HCT116 (cell line): ENCODE measurements at regions not wholly inside any gene's neighbourhood (a gene's known extent, or its start where the extent isn't known, plus 50 kb on each side); places are given as distances from the start of the nearest gene placed in this dataset.

Experiments used
- ATAC-seq: fragments of 200-7000 bp; cut with Tn5 transposase; 2 replicates; pipeline ENCODE4 v1.9.1; 2020; ENCODE audit warnings: mild to moderate bottlenecking, moderate library complexity
- BruUV-seq: library from RNA; stranded (reverse); fragments of 400-500 nt; replicated peaks from 2 replicates; lab custom pipeline; 2021; lab: Mats Ljungman, UMichigan
- CTCF ChIA-PET: fragments of 300-600 bp; sonication (Branson Sonifier 250); formaldehyde crosslinking; loops from one replicate; lab custom pipeline; 2021; ENCODE audit warnings: antibody characterized with exemption; lab: Charles Lee
- POLR2A ChIA-PET: fragments of 300-600, 350-600 bp; sonication (Branson Sonifier 250); formaldehyde crosslinking; loops from one replicate; lab custom pipeline; 2021; ENCODE audit warnings: antibody characterized with exemption; lab: Charles Lee
- RAD21 ChIA-PET, 2 experiments: fragments of 300-600 bp; sonication (Branson Sonifier 250); formaldehyde crosslinking; loops; one replicate each; lab custom pipeline; 2023; ENCODE audit warnings: low total read pairs in 2 of 2; ENCODE audit not compliant: uncharacterized antibody in 2 of 2, unreplicated experiment in 2 of 2, low non-redundant PET in 1 of 2; lab: Charles Lee
- DNase-seq: peaks from one replicate; pipeline ENCODE4 v3.0.0-alpha.2; 2010; ENCODE audit warnings: low read depth, low spot score
- H2AFZ ChIP-seq: fragments of 200-600 bp; shearing (Covaris generic), sonication (generic); 2 replicates; pipeline ENCODE4 v1.6.1; 2017; ENCODE audit warnings: low read depth, mixed run types, mixed read lengths, antibody characterized with exemption, low read length; ENCODE audit not compliant: poor library complexity, severe bottlenecking
- H3K27ac ChIP-seq: 2 replicates; pipeline ENCODE4 v1.5.1; 2012; ENCODE audit warnings: low read depth, low read length
- H3K27me3 ChIP-seq: fragments of 200-600 bp; sonication (generic); 2 replicates; pipeline ENCODE4 v1.6.1; 2016; ENCODE audit warnings: mixed run types, low read length, mixed read lengths; ENCODE audit not compliant: insufficient read depth
- H3K36me3 ChIP-seq, 2 experiments: fragments of 200-500 bp in 1 of 2; fragments of 200-600 bp in 1 of 2; sonication (Bioruptor generic) in 1 of 2; sonication (generic) in 1 of 2; 2 replicates each; pipeline versions ENCODE4 v1.5.1 to v1.6.1; 2014 to 2016; ENCODE audit warnings: low read length in 2 of 2, inconsistent platforms in 1 of 2, mixed read lengths in 1 of 2, mixed run types in 1 of 2; ENCODE audit not compliant: insufficient read depth in 2 of 2, control insufficient read depth in 1 of 2
- H3K4me1 ChIP-seq, 2 experiments: fragments of 200-600 bp in 1 of 2; sonication (generic) in 1 of 2; 2 replicates each; pipeline versions ENCODE4 v1.5.1 to v1.6.1; 2012 to 2017; ENCODE audit warnings: low read length in 2 of 2, inconsistent platforms in 1 of 2, mild to moderate bottlenecking in 1 of 2, mixed read lengths in 1 of 2, mixed run types in 1 of 2, moderate library complexity in 1 of 2; ENCODE audit not compliant: insufficient read depth in 2 of 2, control insufficient read depth in 1 of 2
- H3K4me2 ChIP-seq: fragments of 200-600 bp; sonication (generic); 2 replicates; pipeline ENCODE4 v1.6.1; 2017; ENCODE audit warnings: mixed run types, low read length, mixed read lengths
- H3K4me3 ChIP-seq, 2 experiments: fragments of 200-600 bp in 1 of 2; sonication (generic) in 1 of 2; replicated peaks in 1 of 2; 2 replicates each; pipeline ENCODE4 v1.5.1; 2011 to 2016; ENCODE audit warnings: low read length in 2 of 2, control low read depth in 1 of 2, low read depth in 1 of 2, mild to moderate bottlenecking in 1 of 2, mixed read lengths in 1 of 2, mixed run types in 1 of 2
- H3K79me2 ChIP-seq: fragments of 200-600 bp; sonication (generic); 2 replicates; pipeline ENCODE4 v1.6.1; 2017; ENCODE audit warnings: mild to moderate bottlenecking, mixed run types, low read length, moderate library complexity, mixed read lengths; ENCODE audit not compliant: insufficient read depth
- H3K9ac ChIP-seq: fragments of 200-600 bp; sonication (generic); 2 replicates; pipeline ENCODE4 v1.6.1; 2016; ENCODE audit warnings: low read length, mixed read lengths
- H3K9me2 ChIP-seq: fragments of 200-600 bp; sonication (generic), shearing (Covaris generic); 2 replicates; pipeline ENCODE4 v1.6.1; 2017; ENCODE audit warnings: mixed run types, mild to moderate bottlenecking, moderate library complexity; ENCODE audit not compliant: insufficient read depth
- H3K9me3 ChIP-seq, 2 experiments: fragments of 200-500 bp in 1 of 2; fragments of 200-600 bp in 1 of 2; sonication (Bioruptor generic) in 1 of 2; sonication (generic) in 1 of 2; 2 replicates each; pipeline ENCODE4 v1.6.1; 2014 to 2017; ENCODE audit warnings: low read length in 2 of 2, mixed read lengths in 2 of 2, inconsistent platforms in 1 of 2, low read depth in 1 of 2, mild to moderate bottlenecking in 1 of 2, mixed run types in 1 of 2, moderate library complexity in 1 of 2; ENCODE audit not compliant: control insufficient read depth in 1 of 2, insufficient read depth in 1 of 2
- H4K20me1 ChIP-seq: fragments of 200-600 bp; sonication (generic), shearing (Covaris generic); 2 replicates; pipeline ENCODE4 v1.6.1; 2017; ENCODE audit warnings: mixed run types, mild to moderate bottlenecking, moderate library complexity; ENCODE audit not compliant: insufficient read depth
- CBX3 ChIP-seq: IDR thresholded peaks from 2 replicates; pipeline ENCODE4 v1.6.1; 2012; ENCODE audit warnings: low read depth
- CEBPB ChIP-seq: IDR thresholded peaks from 2 replicates; pipeline ENCODE4 v1.6.1; 2012; ENCODE audit warnings: low read depth
- EGR1 ChIP-seq: IDR thresholded peaks from 2 replicates; pipeline ENCODE4 v1.6.1; 2012; ENCODE audit warnings: low read depth
- ELF1 ChIP-seq: IDR thresholded peaks from 2 replicates; pipeline ENCODE4 v1.6.1; 2012; ENCODE audit warnings: low read depth, borderline replicate concordance
- EZH2phosphoT487 ChIP-seq: fragments of 200-600 bp; IDR thresholded peaks from 2 replicates; pipeline ENCODE4 v1.6.1; 2018; ENCODE audit warnings: antibody characterized with exemption, borderline replicate concordance
- FOSL1 ChIP-seq: IDR thresholded peaks from 2 replicates; pipeline ENCODE4 v1.6.1; 2012; ENCODE audit warnings: low read depth
- JUND ChIP-seq: IDR thresholded peaks from 2 replicates; pipeline ENCODE4 v1.6.1; 2012
- POLR2A ChIP-seq: IDR thresholded peaks from 2 replicates; pipeline ENCODE4 v1.7.0; 2011; ENCODE audit warnings: borderline replicate concordance; ENCODE audit not compliant: insufficient read depth, insufficient read length; ENCODE audit errors: extremely low read depth
- POLR2AphosphoS5 ChIP-seq: IDR thresholded peaks from 2 replicates; pipeline ENCODE4 v1.6.1; 2011; ENCODE audit warnings: mild to moderate bottlenecking, low read depth, low read length, moderate library complexity
- RAD21 ChIP-seq: IDR thresholded peaks from 2 replicates; pipeline ENCODE4 v1.6.1; 2012; ENCODE audit warnings: low read depth, mild to moderate bottlenecking
- REST ChIP-seq: IDR thresholded peaks from 2 replicates; pipeline ENCODE4 v1.6.1; 2012; ENCODE audit warnings: low read depth
- SIN3A ChIP-seq: IDR thresholded peaks from 2 replicates; pipeline ENCODE4 v1.6.1; 2012; ENCODE audit warnings: low read depth
- SRF ChIP-seq: IDR thresholded peaks from 2 replicates; pipeline ENCODE4 v1.6.1; 2012; ENCODE audit warnings: low read depth
- TCF7L2 ChIP-seq: IDR thresholded peaks from 2 replicates; pipeline ENCODE4 v1.7.0; 2011; ENCODE audit warnings: borderline replicate concordance, inconsistent platforms; ENCODE audit not compliant: insufficient read depth, insufficient read length; ENCODE audit errors: extremely low read depth
- YY1 ChIP-seq: IDR thresholded peaks from 2 replicates; pipeline ENCODE4 v1.6.1; 2011; ENCODE audit warnings: low read length, low read depth, moderate library complexity, mild to moderate bottlenecking; ENCODE audit not compliant: insufficient replicate concordance; ENCODE audit errors: extremely low read depth
- ZBTB33 ChIP-seq: IDR thresholded peaks from 2 replicates; pipeline ENCODE4 v1.6.1; 2011; ENCODE audit warnings: mild to moderate bottlenecking, low read length, moderate library complexity; ENCODE audit not compliant: insufficient replicate concordance; ENCODE audit errors: extremely low read depth
- ZFX ChIP-seq: fragments of 450-650 bp; IDR thresholded peaks from 2 replicates; pipeline ENCODE4 v1.6.1; 2017
- ZNF274 ChIP-seq: fragments of 200-500 bp; sonication (Bioruptor generic); IDR thresholded peaks from 2 replicates; pipeline ENCODE4 v1.6.1; 2014; ENCODE audit warnings: mild to moderate bottlenecking, low read depth, low read length, inconsistent platforms
- intact Hi-C: fragments of 100-400 bp; cut with micrococcal nuclease; formaldehyde crosslinking; loops from 2 replicates; pipeline ENCODE4 v1.10.0; 2022
- TF ChIP-seq, protein P1 (sequence below): IDR thresholded peaks from 2 replicates; pipeline ENCODE4 v1.6.1; 2012
- TF ChIP-seq, protein P2 (sequence below): IDR thresholded peaks from 2 replicates; pipeline ENCODE4 v1.6.1; 2012

DNA sequence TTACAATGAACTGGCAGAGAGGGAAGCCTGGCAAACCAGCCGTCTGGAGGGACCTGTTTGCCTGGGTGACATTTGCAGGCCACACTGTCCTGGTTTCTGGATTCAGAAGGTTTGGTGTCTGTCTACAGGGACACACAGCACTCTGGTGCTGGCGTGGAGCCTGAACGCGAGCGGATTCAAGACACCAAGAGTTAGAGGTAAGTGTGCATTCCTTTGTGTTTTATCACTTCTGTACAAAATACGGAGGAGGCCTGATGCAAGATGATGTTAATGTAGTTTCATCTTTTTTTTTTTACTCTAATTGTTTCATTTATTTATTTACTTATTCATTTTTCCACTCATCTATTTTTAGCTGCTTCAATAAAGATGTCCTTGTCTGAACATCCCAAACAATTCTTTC is 485.3 kb upstream of the ADARB2 start:
- peaks cover 11 to 23% of the 10 kb centered on the region in 2 experiments; a peak in 2 of 4 replicates for H3K9me3 ChIP-seq
- H3K4me1 ChIP-seq = no peaks in the 10 kb centered on the region
- no peak for TF ChIP-seq EZH2phosphoT487
- no peak for TF ChIP-seq SRF
- TF ChIP-seq POLR2AphosphoS5 = no peak
- no peak for TF ChIP-seq ZFX
- no peak for TF ChIP-seq RAD21
- no peak for TF ChIP-seq EGR1
- TF ChIP-seq TCF7L2 = no peak
- no peak for TF ChIP-seq SIN3A
- no peak for TF ChIP-seq ELF1
- no peak for TF ChIP-seq POLR2A
- TF ChIP-seq YY1 = no peak
- TF ChIP-seq, protein P1, sequence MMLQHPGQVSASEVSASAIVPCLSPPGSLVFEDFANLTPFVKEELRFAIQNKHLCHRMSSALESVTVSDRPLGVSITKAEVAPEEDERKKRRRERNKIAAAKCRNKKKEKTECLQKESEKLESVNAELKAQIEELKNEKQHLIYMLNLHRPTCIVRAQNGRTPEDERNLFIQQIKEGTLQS = no peak
- no peak for TF ChIP-seq CEBPB
- no peak for TF ChIP-seq JUND
- TF ChIP-seq REST = no peak
- TF ChIP-seq, protein P2, sequence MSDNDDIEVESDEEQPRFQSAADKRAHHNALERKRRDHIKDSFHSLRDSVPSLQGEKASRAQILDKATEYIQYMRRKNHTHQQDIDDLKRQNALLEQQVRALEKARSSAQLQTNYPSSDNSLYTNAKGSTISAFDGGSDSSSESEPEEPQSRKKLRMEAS = no peak
- TF ChIP-seq ZBTB33 = no peak
- TF ChIP-seq CBX3 = no peak
- TF ChIP-seq ZNF274 = no peak
- TF ChIP-seq FOSL1 = no peak
- no peaks in the 10 kb centered on the region for H3K9me2 ChIP-seq
- DNase-seq (no peak), ATAC-seq (no peak)
- intact Hi-C loops = no loop called here
- H3K4me3 ChIP-seq = no peak overlapping the region
- POLR2A ChIA-PET = no interaction called here
- H3K36me3 ChIP-seq = no peaks in the 10 kb centered on the region
- no peak overlapping the region for H3K4me2 ChIP-seq
- RAD21 ChIA-PET = no interaction called here
- no peaks in the 10 kb centered on the region for H4K20me1 ChIP-seq
- H2AFZ ChIP-seq = no peak overlapping the region
- no peak overlapping the region for H3K27ac ChIP-seq
- H3K27me3 ChIP-seq = no peaks in the 10 kb centered on the region
- CTCF ChIA-PET = no interaction called here
- no peaks in the 10 kb centered on the region for H3K79me2 ChIP-seq
- no peak overlapping the region for H3K9ac ChIP-seq
- no TSS peak for BruUV-seq
